Mesendoderm (in vitro differentiated cells): ENCODE measurements at regions not wholly inside any gene's neighbourhood (a gene's known extent, or its start where the extent isn't known, plus 50 kb on each side); places are given as distances from the start of the nearest gene placed in this dataset.
"Not testable (repeated sequence)": the region's sequence is repeated elsewhere in the genome, so short reads cannot be mapped to it uniquely, and the experiment has no call there.

Experiments used
- DNase-seq: peaks from one replicate; pipeline ENCODE4 v3.0.0; 2013
- H2AK5ac ChIP-seq: 2 replicates; pipeline ENCODE4 v1.6.1; 2013; ENCODE audit warnings: low read length, inconsistent platforms
- H2BK120ac ChIP-seq: 2 replicates; pipeline ENCODE4 v1.6.1; 2013; ENCODE audit warnings: low read depth, mild to moderate bottlenecking, low read length, moderate library complexity, mixed read lengths
- H2BK15ac ChIP-seq: replicated peaks from 2 replicates; pipeline ENCODE4 v1.6.1; 2013; ENCODE audit warnings: low read depth, mild to moderate bottlenecking, moderate library complexity
- H2BK5ac ChIP-seq: 2 replicates; pipeline ENCODE4 v1.6.1; 2013; ENCODE audit warnings: low read length, inconsistent platforms
- H3K18ac ChIP-seq: 2 replicates; pipeline ENCODE4 v1.6.1; 2013; ENCODE audit warnings: mild to moderate bottlenecking, low read length, mixed read lengths
- H3K23ac ChIP-seq: one replicate; pipeline ENCODE4 v1.6.1; 2013; ENCODE audit warnings: low read length
- H3K27ac ChIP-seq: 2 replicates; pipeline ENCODE4 v1.5.1; 2013; ENCODE audit warnings: low read depth, mild to moderate bottlenecking, inconsistent platforms, low read length, moderate library complexity
- H3K27me3 ChIP-seq: 2 replicates; pipeline ENCODE4 v1.6.1; 2013; ENCODE audit warnings: low read length, control low read depth, mild to moderate bottlenecking, inconsistent platforms; ENCODE audit not compliant: insufficient read depth, poor library complexity
- H3K36me3 ChIP-seq: 2 replicates; pipeline ENCODE4 v1.6.1; 2013; ENCODE audit warnings: low read length, inconsistent platforms; ENCODE audit not compliant: control insufficient read depth, insufficient read depth
- H3K4ac ChIP-seq: one replicate; pipeline ENCODE4 v1.6.1; 2013; ENCODE audit warnings: low read depth, mild to moderate bottlenecking, low read length, moderate library complexity
- H3K4me1 ChIP-seq: 2 replicates; pipeline ENCODE4 v1.6.1; 2013; ENCODE audit warnings: low read depth, low read length, inconsistent platforms; ENCODE audit not compliant: control insufficient read depth
- H3K4me2 ChIP-seq: 2 replicates; pipeline ENCODE4 v1.6.1; 2013; ENCODE audit warnings: low read length
- H3K4me3 ChIP-seq: 2 replicates; pipeline ENCODE4 v1.5.1; 2013; ENCODE audit warnings: mild to moderate bottlenecking, low read length
- H3K56ac ChIP-seq: one replicate; pipeline ENCODE4 v1.6.1; 2013; ENCODE audit warnings: low read length
- H3K79me1 ChIP-seq: 2 replicates; pipeline ENCODE4 v1.6.1; 2013; ENCODE audit warnings: low read length, inconsistent platforms
- H3K79me2 ChIP-seq: 2 replicates; pipeline ENCODE4 v1.6.1; 2013; ENCODE audit warnings: mild to moderate bottlenecking, low read length; ENCODE audit not compliant: control insufficient read depth, insufficient read depth
- H3K9ac ChIP-seq: 2 replicates; pipeline ENCODE4 v1.6.1; 2013; ENCODE audit warnings: low read length, inconsistent platforms
- H4K5ac ChIP-seq: one replicate; pipeline ENCODE4 v1.6.1; 2013; ENCODE audit warnings: low read length
- H4K8ac ChIP-seq: one replicate; pipeline ENCODE4 v1.6.1; 2013; ENCODE audit warnings: low read depth, mild to moderate bottlenecking, control low read depth, low read length, moderate library complexity
- WGBS: extraction: QIAGEN DNeasy Blood & Tissue Kit; methylation state at CpG from one replicate; pipeline ENCODE4 v1.1.7; 2013; ENCODE audit warnings: low lambda C conversion rate, missing lambda C conversion rate; ENCODE audit not compliant: insufficient coverage; ENCODE audit errors: extremely low coverage; 5-methylcytosine and 5-hydroxymethylcytosine counted together

DNA sequence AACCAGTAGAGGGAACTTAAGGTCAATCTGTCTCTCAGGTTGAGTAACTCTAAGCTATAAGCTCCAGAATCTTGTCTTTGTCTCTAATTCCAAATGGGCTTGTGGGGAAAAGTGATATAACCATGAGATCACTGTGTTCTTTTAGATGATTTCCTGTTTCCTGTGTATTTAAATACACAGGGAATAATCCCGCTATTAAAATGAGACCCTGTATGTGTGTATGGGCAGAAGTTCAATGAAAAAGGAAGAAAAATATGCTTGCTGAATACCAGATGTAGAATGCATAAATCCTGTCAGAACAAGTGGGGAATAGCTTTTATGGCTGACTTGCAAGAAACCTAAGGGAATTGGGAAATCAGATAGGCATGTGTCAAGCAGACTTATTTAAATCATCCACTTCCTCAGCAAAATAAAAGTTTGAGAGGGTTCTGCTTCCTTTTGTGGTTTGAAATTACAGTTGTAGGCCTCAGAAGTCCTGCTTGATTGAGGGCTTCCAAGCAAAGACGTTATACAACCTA lies 164.7 kb upstream of the PDE7B start:
- H3K56ac ChIP-seq, result no peak overlapping the region
- no peak for DNase-seq
- H3K18ac ChIP-seq, result no peak overlapping the region
- H3K79me2 ChIP-seq, result no peaks in the 10 kb centered on the region
- H4K8ac ChIP-seq, result no peak overlapping the region
- no peak overlapping the region for H2BK5ac ChIP-seq
- H3K4me1 ChIP-seq, result no peaks in the 10 kb centered on the region
- H4K5ac ChIP-seq, result no peak overlapping the region
- no peaks in the 10 kb centered on the region for H3K36me3 ChIP-seq
- no peak overlapping the region for H3K4ac ChIP-seq
- no peak overlapping the region for H2AK5ac ChIP-seq
- H3K79me1 ChIP-seq, result no peaks in the 10 kb centered on the region
- no peak overlapping the region for H3K9ac ChIP-seq
- H2BK15ac ChIP-seq, result no peak overlapping the region
- WGBS, result no CpG with 5 or more reads among the region's 2 CpGs
- no peak overlapping the region for H2BK120ac ChIP-seq
- no peak overlapping the region for H3K27ac ChIP-seq
- H3K27me3 ChIP-seq, result no peaks in the 10 kb centered on the region
- H3K4me3 ChIP-seq, result no peak overlapping the region
- no peak overlapping the region for H3K4me2 ChIP-seq
- H3K23ac ChIP-seq, result no peak overlapping the region

DNA sequence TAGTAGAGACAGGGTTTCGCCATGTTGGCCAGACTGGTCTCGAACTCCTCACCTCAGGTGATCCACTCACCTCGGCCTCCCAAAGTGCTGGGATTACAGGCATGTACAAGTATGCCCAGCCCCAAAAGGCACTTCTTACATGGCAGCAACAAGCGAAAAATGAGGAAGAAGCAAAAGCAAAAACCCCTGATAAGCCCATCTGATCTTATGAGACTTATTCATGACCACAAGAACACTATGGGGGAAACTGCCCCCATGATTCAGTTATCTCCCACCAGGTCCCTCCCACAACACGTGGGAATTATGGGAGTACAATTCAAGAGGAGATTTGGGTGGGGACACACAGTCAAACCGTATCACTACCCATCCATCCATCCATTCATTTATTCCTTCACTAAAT lies 163.0 kb upstream of the PDE7B start:
- WGBS, result no CpG with 5 or more reads among the region's 6 CpGs
- H3K56ac ChIP-seq, H3K4me2 ChIP-seq: not testable (repeated sequence)

DNA sequence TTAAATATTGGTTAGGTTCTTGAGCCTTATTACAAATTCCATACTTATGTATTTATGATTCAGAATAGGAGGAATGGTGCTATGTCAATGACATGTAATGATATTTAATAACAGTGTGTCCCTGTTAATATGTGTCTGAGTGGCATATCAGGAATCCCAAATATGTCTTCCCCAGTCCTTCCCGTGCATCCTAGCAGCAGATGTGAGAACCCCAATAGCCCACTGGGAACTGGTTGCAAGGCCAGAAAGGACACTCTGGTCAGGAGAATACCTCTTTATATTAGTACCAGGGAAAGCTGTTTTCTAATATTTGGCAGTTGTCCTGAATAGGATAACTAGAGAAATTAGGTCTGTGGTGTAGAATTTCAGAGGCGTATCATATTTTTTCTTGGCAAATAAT lies 159.1 kb upstream of the PDE7B start:
- Histone ChIP-seq H3K4ac (no peak overlapping the region), H3K27me3 (no peaks in the 10 kb centered on the region), H3K56ac (no peak overlapping the region), H2BK120ac (no peak overlapping the region), H4K8ac (no peak overlapping the region), H3K4me2 (no peak overlapping the region), H3K27ac (no peak overlapping the region), H2BK5ac (no peak overlapping the region), H3K18ac (no peak overlapping the region), H3K4me1 (no peaks in the 10 kb centered on the region), H3K36me3 (no peaks in the 10 kb centered on the region), H2BK15ac (no peak overlapping the region), H2AK5ac (no peak overlapping the region), H4K5ac (no peak overlapping the region), H3K23ac (no peak overlapping the region), H3K4me3 (no peak overlapping the region), H3K79me1 (no peaks in the 10 kb centered on the region), H3K79me2 (no peaks in the 10 kb centered on the region), H3K9ac (no peak overlapping the region)
- WGBS, result no CpG with 5 or more reads among the region's 2 CpGs
- no peak for DNase-seq

More for the DNA sequence above, 163.0 kb upstream of the PDE7B start:
- H2BK120ac ChIP-seq, H3K23ac ChIP-seq, H3K4me3 ChIP-seq, H3K18ac ChIP-seq, H4K5ac ChIP-seq, H3K27ac ChIP-seq, H3K36me3 ChIP-seq, H2AK5ac ChIP-seq, H3K4ac ChIP-seq, H3K9ac ChIP-seq, H3K27me3 ChIP-seq, DNase-seq, H2BK15ac ChIP-seq, H2BK5ac ChIP-seq, H3K79me1 ChIP-seq, H3K4me1 ChIP-seq, H4K8ac ChIP-seq, H3K79me2 ChIP-seq: not testable (repeated sequence)

DNA sequence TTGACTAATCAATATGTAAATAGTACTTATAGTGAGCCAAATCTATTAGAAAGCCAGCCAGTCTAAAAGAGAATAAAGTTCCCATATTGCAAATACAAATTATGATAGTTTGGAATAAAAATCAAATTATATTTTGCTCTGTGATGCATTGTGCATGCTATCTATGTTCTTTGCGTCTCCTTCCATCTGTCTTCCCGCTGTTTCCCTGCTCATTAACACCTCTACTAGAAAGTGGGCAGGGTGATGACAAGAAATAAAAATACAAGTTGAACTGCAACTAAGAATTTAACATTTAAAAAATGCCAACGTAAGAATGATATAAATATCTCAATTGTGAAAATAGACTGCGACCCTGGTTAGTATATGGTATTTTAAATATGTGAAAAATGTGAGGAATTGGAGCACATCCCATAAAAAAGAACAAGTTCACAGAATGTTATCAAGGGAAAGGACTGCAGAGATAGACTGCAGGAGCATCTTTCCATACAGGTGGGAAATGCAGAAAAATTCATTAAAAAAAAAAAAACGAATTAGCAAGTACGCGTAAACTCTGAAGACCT lies 157.6 kb upstream of the PDE7B start:
- H2BK15ac ChIP-seq, result no peak overlapping the region
- no peaks in the 10 kb centered on the region for H3K4me1 ChIP-seq
- peak; percentile 23 for DNase-seq
- H3K36me3 ChIP-seq, result no peaks in the 10 kb centered on the region
- H3K4ac ChIP-seq, result no peak overlapping the region
- H3K18ac ChIP-seq, result no peak overlapping the region
- no peak overlapping the region for H3K56ac ChIP-seq
- H4K5ac ChIP-seq, result no peak overlapping the region
- no peaks in the 10 kb centered on the region for H3K27me3 ChIP-seq
- no peak overlapping the region for H3K27ac ChIP-seq
- no peak overlapping the region for H2BK120ac ChIP-seq
- no peak overlapping the region for H3K9ac ChIP-seq
- H3K23ac ChIP-seq, result no peak overlapping the region
- WGBS, result no CpG with 5 or more reads among the region's 7 CpGs
- H3K4me2 ChIP-seq, result no peak overlapping the region
- H2BK5ac ChIP-seq, result no peak overlapping the region
- H3K4me3 ChIP-seq, result no peak overlapping the region
- no peak overlapping the region for H2AK5ac ChIP-seq
- H4K8ac ChIP-seq, result no peak overlapping the region
- no peaks in the 10 kb centered on the region for H3K79me2 ChIP-seq
- H3K79me1 ChIP-seq, result no peaks in the 10 kb centered on the region

DNA sequence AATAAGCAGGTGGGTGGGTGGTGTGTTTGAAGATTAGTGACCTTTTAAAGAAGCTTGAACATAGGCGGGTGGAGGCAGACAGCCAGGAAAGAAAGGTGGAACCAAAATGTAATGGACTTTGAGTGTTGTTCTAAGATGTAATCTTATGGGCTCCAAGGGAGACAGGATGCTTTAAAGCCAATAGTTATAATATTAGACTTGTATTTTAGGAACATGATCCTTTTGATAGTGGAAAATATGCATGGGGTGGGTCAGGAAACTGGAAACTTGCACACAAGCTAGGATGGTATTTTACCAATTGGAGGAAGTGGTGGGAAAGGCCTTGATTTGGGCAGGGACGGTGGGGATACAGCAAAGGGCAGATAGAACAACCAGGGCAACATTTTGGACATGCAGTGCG lies 151.8 kb upstream of the PDE7B start:
- Histone ChIP-seq H3K4me3 (no peak overlapping the region), H3K79me1 (no peaks in the 10 kb centered on the region), H2AK5ac (no peak overlapping the region), H3K56ac (no peak overlapping the region), H3K4me1 (no peaks in the 10 kb centered on the region), H2BK15ac (no peak overlapping the region), H3K27me3 (no peaks in the 10 kb centered on the region), H2BK120ac (no peak overlapping the region), H3K27ac (no peak overlapping the region), H3K9ac (no peak overlapping the region), H2BK5ac (no peak overlapping the region), H4K5ac (no peak overlapping the region), H3K23ac (no peak overlapping the region), H3K18ac (no peak overlapping the region), H3K4ac (no peak overlapping the region), H3K36me3 (no peaks in the 10 kb centered on the region), H4K8ac (no peak overlapping the region), H3K4me2 (no peak overlapping the region), H3K79me2 (no peaks in the 10 kb centered on the region)
- WGBS, result no CpG with 5 or more reads among the region's 3 CpGs
- DNase-seq, result no peak

DNA sequence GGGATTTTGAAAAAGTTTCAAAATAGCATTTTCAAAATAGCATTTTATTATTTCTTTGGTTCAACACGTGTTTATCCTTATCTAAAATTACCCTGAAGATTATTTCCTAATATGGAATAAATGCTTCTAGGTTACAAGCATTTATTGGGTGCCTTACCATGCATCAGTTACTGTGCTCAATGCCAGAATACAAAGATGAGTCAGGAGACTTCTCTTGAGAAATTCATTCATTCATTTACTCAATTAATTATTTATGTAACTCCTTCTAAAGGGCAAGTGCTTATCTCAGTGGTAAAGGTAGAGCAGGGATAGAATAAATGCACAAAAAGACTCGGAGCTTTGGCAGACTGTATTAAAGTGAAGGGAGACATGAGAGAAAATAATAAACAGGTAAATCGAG lies 150.1 kb upstream of the PDE7B start:
- 100% methylated on average over 1 of the region's 3 CpGs for WGBS
- H3K18ac ChIP-seq, result no peak overlapping the region
- H3K9ac ChIP-seq, result no peak overlapping the region
- H4K8ac ChIP-seq, result no peak overlapping the region
- H3K79me1 ChIP-seq, result no peaks in the 10 kb centered on the region
- no peak overlapping the region for H2BK5ac ChIP-seq
- no peak overlapping the region for H3K4ac ChIP-seq
- H3K56ac ChIP-seq, result no peak overlapping the region
- no peak overlapping the region for H3K4me3 ChIP-seq
- no peaks in the 10 kb centered on the region for H3K79me2 ChIP-seq
- DNase-seq, result no peak
- no peak overlapping the region for H2AK5ac ChIP-seq
- H2BK120ac ChIP-seq, result no peak overlapping the region
- H3K27me3 ChIP-seq, result no peaks in the 10 kb centered on the region
- no peak overlapping the region for H3K23ac ChIP-seq
- H4K5ac ChIP-seq, result no peak overlapping the region
- H2BK15ac ChIP-seq, result no peak overlapping the region
- H3K4me1 ChIP-seq, result no peaks in the 10 kb centered on the region
- no peak overlapping the region for H3K27ac ChIP-seq
- no peak overlapping the region for H3K4me2 ChIP-seq
- H3K36me3 ChIP-seq, result no peaks in the 10 kb centered on the region
